ENCODE measurements at regions not wholly inside any gene's neighbourhood (a gene's known extent, or its start where the extent isn't known, plus 50 kb on each side); places are given as distances from the start of the nearest gene placed in this dataset.

DNA sequence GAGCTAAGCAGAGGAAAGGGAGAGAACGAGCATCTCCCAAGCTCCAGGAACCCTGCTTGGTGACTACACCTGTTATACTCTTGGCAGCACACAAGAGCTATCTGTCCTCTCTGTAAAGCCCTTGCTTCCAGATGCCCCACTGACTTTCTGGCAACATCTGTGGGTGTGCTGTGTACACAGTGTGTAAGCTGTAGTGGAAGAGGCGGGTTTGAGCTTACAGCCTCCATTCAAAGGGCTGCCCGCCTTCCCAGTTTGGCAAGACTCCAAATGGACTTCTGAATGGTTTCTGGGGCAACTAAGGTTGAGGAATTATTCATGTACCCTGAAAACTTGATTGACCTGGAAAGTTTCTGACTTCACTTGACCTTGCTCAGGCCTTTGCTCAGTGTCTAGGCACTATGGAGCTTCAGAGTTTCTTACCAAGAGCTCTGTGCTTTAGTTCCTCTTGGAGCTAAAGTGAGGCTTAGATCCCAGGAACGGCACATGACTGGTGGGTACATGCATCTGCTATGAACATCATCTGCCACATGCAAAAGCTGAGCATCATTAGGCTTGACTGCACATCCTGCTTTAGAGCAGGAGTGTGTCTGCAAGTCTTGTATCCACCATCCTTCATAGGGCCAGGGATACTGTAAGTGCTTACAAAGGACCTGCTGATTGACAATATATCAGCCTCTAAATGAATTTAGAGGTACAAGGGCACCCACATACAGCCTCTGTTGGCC, 290.9 kb upstream of the SIX2 start:
- no peak for FAIRE-seq
- Histone ChIP-seq H3K36me3 (ENCODE audit: control insufficient read depth, insufficient read depth, low read length) (no peaks in the 10 kb centered on the region), H3K27me3 (ENCODE audit: control insufficient read depth, insufficient read depth, low read length) (peaks cover 6% of the 10 kb centered on the region), H3K4me3 (ENCODE audit: low read depth, low read length) (no peak overlapping the region)
- no peak for DNase-seq (ENCODE audit: low read depth)
- TF ChIP-seq, protein P1, sequence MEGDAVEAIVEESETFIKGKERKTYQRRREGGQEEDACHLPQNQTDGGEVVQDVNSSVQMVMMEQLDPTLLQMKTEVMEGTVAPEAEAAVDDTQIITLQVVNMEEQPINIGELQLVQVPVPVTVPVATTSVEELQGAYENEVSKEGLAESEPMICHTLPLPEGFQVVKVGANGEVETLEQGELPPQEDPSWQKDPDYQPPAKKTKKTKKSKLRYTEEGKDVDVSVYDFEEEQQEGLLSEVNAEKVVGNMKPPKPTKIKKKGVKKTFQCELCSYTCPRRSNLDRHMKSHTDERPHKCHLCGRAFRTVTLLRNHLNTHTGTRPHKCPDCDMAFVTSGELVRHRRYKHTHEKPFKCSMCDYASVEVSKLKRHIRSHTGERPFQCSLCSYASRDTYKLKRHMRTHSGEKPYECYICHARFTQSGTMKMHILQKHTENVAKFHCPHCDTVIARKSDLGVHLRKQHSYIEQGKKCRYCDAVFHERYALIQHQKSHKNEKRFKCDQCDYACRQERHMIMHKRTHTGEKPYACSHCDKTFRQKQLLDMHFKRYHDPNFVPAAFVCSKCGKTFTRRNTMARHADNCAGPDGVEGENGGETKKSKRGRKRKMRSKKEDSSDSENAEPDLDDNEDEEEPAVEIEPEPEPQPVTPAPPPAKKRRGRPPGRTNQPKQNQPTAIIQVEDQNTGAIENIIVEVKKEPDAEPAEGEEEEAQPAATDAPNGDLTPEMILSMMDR (IDR thresholded peaks at IDR 0.05; ENCODE audit: insufficient read depth, low read length, severe bottlenecking) = no peak

DNA sequence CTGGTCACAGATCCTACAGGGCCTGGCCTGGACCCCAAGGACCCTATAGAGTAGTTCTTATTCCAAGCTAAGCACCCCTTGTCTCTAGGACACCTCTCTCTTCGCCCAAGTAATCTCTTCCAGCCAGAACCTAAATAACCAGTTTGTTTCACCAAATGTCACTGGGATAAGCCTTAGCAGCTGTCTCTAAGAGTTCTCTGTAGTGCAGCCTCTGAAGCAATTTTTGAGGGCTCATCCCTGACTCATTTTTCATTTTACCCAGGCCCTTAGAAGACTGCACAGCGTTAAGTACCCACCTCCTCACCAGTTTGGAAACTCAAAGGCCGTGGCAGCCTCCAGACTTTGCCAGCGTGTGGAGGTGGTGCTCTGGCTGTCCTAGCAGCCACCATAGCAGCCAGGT, 290.1 kb upstream of the SIX2 start:
- TF ChIP-seq, protein P1 (IDR thresholded peaks at IDR 0.05; ENCODE audit: insufficient read depth, low read length, severe bottlenecking) = no peak
- no peak for FAIRE-seq

DNA sequence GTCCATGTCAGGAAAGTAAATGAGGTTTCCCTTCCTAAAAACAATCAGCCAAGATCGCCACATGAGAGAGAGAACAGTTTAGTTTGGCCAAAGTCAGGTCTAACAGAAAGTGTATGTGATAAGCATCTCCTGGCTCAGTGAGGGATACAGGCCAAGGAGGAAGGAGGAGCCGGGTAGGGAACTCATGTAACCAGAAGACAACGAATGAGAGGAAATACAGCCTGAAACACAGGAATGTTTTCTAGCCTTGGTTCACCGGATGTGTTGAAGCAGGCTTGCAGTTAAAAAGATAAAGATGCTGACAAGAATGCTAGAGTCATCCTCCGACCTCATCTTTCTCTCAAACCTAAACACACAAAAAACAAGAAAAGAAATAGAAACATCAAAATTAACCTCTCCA, 283.9 kb upstream of the SIX2 start:
- no peak for DNase-seq (ENCODE audit: low read depth)

More for the DNA sequence above, 290.1 kb upstream of the SIX2 start:
- H3K4me3 ChIP-seq (ENCODE audit: low read depth, low read length) = no peak overlapping the region
- H3K27me3 ChIP-seq (ENCODE audit: control insufficient read depth, insufficient read depth, low read length) = peaks cover 6% of the 10 kb centered on the region
- no peak for DNase-seq (ENCODE audit: low read depth)
- no peaks in the 10 kb centered on the region for H3K36me3 ChIP-seq (ENCODE audit: control insufficient read depth, insufficient read depth, low read length)

DNA sequence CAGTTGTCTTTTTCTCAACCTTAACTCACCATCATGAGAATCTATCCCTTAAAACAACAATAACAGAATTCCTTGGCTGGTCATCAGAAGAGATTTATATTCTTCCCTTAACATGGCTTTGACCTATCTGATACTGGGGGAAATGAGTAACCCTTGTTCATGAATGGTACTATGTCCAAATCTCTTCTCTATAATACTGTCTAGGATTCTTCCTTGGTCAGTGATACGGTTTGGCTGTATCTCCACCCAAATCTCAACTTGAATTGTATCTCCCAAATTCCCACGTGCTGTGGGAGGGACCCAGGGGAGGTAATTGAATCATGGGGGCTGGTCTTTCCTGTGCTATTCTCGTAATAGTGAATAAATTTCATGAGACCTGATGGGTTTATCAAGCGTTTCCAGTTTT, 282.0 kb upstream of the SIX2 start:
- Histone ChIP-seq H3K36me3 (ENCODE audit: control insufficient read depth, insufficient read depth, low read length) (no peaks in the 10 kb centered on the region), H3K27me3 (ENCODE audit: control insufficient read depth, insufficient read depth, low read length) (no peaks in the 10 kb centered on the region), H3K4me3 (ENCODE audit: low read depth, low read length) (no peak overlapping the region)
- DNase-seq (ENCODE audit: low read depth) (no peak), FAIRE-seq (no peak)
- TF ChIP-seq, protein P1 (IDR thresholded peaks at IDR 0.05; ENCODE audit: insufficient read depth, low read length, severe bottlenecking) = no peak

More for the DNA sequence above, 283.9 kb upstream of the SIX2 start:
- Histone ChIP-seq H3K4me3 (ENCODE audit: low read depth, low read length) (no peak overlapping the region), H3K36me3 (ENCODE audit: control insufficient read depth, insufficient read depth, low read length) (no peaks in the 10 kb centered on the region), H3K27me3 (ENCODE audit: control insufficient read depth, insufficient read depth, low read length) (no peaks in the 10 kb centered on the region)
- no peak for FAIRE-seq
- TF ChIP-seq, protein P1 (IDR thresholded peaks at IDR 0.05; ENCODE audit: insufficient read depth, low read length, severe bottlenecking) = no peak

DNA sequence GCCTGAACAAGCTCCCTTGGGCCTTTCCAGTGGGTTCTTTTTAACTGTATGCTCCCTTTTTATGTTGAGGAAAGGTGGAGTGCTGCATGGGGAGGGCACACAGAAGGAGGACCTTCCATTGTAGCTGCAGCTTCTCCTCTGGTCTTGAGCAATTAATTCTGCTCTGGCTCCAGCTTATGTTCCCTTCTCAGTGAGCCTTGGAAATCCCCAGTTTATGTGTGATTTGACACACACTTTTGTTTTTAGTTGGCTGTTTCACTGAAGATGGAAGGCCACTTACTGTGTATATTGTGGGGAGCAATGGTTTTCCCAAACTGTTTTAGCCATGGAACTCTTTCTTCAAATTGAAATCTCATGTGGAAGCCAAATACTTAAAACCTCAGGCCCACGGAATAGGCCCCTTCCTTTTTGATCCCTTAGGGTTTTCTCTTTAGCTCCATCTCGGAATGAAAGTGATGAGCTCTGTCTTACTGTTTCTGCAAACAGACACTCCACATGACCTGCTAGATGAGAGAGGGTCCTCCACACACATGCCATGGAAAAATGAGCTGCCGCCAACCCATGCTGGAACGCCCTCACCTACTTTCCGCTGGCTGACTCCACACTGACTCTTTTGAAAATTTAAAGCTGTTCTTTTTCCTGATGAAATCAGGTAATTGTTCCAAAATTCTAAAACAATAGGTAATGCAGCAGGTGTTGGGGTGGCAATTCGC, 280.9 kb upstream of the SIX2 start:
- Histone ChIP-seq H3K4me3 (ENCODE audit: low read depth, low read length) (no peak overlapping the region), H3K36me3 (ENCODE audit: control insufficient read depth, insufficient read depth, low read length) (no peaks in the 10 kb centered on the region), H3K27me3 (ENCODE audit: control insufficient read depth, insufficient read depth, low read length) (no peaks in the 10 kb centered on the region)
- DNase-seq (ENCODE audit: low read depth) (no peak), FAIRE-seq (no peak)
- TF ChIP-seq, protein P1 (IDR thresholded peaks at IDR 0.05; ENCODE audit: insufficient read depth, low read length, severe bottlenecking) = no peak
